ENCODE measurements at regions not wholly inside any gene's neighbourhood (a gene's known extent, or its start where the extent isn't known, plus 50 kb on each side); places are given as distances from the start of the nearest gene placed in this dataset.
"Not testable (repeated sequence)": the region's sequence is repeated elsewhere in the genome, so short reads cannot be mapped to it uniquely, and the experiment has no call there.

GRCh38 chr12:47311568-47311967 is 231.8 kb upstream of the AMIGO2 start:
- TF ChIP-seq CTCF (IDR thresholded peaks at IDR 0.05) (no peak), POLR2A (IDR thresholded peaks at IDR 0.05) (no peak)
- WGBS, 2 donors: 76 to 88% methylated on average over 4 of the region's 4 CpGs
- Histone ChIP-seq H3K4me3 (replicated peaks in 1 of 3) (no peak overlapping the region), H3K4me1 (no peaks in the 10 kb centered on the region), H3K27ac (no peak overlapping the region), H3K36me3 (no peaks in the 10 kb centered on the region), H3K27me3 (no peaks in the 10 kb centered on the region), H3K9me3 (no peaks in the 10 kb centered on the region)
- DNase-seq: no peak
- intact Hi-C loops (cut with DNase I): no loop called here

GRCh38 chr12:47311010-47311409 is 231.3 kb upstream of the AMIGO2 start:
- H3K36me3 ChIP-seq: no peaks in the 10 kb centered on the region
- intact Hi-C loops (cut with DNase I): no loop called here
- no peak overlapping the region for H3K27ac ChIP-seq
- H3K27me3 ChIP-seq: no peaks in the 10 kb centered on the region
- no peak for DNase-seq
- H3K4me1 ChIP-seq: no peaks in the 10 kb centered on the region
- H3K4me3 ChIP-seq (replicated peaks in 1 of 3): no peak overlapping the region
- H3K9me3 ChIP-seq: no peaks in the 10 kb centered on the region
- no peak for TF ChIP-seq CTCF (IDR thresholded peaks at IDR 0.05)

- TF ChIP-seq CTCF (IDR thresholded peaks at IDR 0.05): no peak
- TF ChIP-seq POLR2A (IDR thresholded peaks at IDR 0.05): no peak
- Histone ChIP-seq H3K9me3 (no peaks in the 10 kb centered on the region), H3K4me3 (replicated peaks in 1 of 3) (no peak overlapping the region), H3K27ac (no peak overlapping the region), H3K4me1 (no peaks in the 10 kb centered on the region), H3K27me3 (no peaks in the 10 kb centered on the region), H3K36me3 (no peaks in the 10 kb centered on the region)
- 83 to 94% methylated on average over 1 of the region's 1 CpG for WGBS, 2 donors
- DNase-seq: no peak
- intact Hi-C loops (cut with DNase I): loop anchor here (5.0 kb wide), 1 partner anchor 276 kb away; no protein-coding TSS in a partner anchor
These were observed 228.9 kb upstream of the AMIGO2 start for GRCh38 chr12:47308672-47309071.

- H3K27me3 ChIP-seq: no peaks in the 10 kb centered on the region
- intact Hi-C loops (cut with DNase I): loop anchor here (5.0 kb wide), 1 partner anchor 276 kb away; no protein-coding TSS in a partner anchor
- H3K4me1 ChIP-seq: no peaks in the 10 kb centered on the region
- WGBS, 2 donors: 52 to 53% methylated on average over 7 of the region's 7 CpGs
- no peak overlapping the region for H3K27ac ChIP-seq
- no peaks in the 10 kb centered on the region for H3K36me3 ChIP-seq
- TF ChIP-seq CTCF (IDR thresholded peaks at IDR 0.05) (peak; percentile 19 to 84 (median 66)), POLR2A (IDR thresholded peaks at IDR 0.05) (no peak)
- no peak overlapping the region for H3K4me3 ChIP-seq (replicated peaks in 1 of 3)
- no peaks in the 10 kb centered on the region for H3K9me3 ChIP-seq
- DNase-seq: peak; percentile 44 to 53
These were observed 228.1 kb upstream of the AMIGO2 start for GRCh38 chr12:47307680-47308399.

GRCh38 chr12:47306773-47307679 is 227.3 kb upstream of the AMIGO2 start:
- DNase-seq; H3K4me3 ChIP-seq (replicated peaks in 1 of 3): not testable (repeated sequence)
- WGBS, 2 donors: 82 to 95% methylated on average over 25 of the region's 25 CpGs

More at GRCh38 chr12:47306773-47307679, 227.3 kb upstream of the AMIGO2 start:
- not testable (repeated sequence) for H3K27me3 ChIP-seq, H3K4me1 ChIP-seq, H3K27ac ChIP-seq, H3K36me3 ChIP-seq, H3K9me3 ChIP-seq
- intact Hi-C loops (cut with DNase I): loop anchor here (5.0 kb wide), 1 partner anchor 275 kb away; no protein-coding TSS in a partner anchor
